Cardiac muscle cell (in vitro differentiated cells and primary cell): ENCODE measurements at regions not wholly inside any gene's neighbourhood (a gene's known extent, or its start where the extent isn't known, plus 50 kb on each side); places are given as distances from the start of the nearest gene placed in this dataset.
"Not testable (repeated sequence)": the region's sequence is repeated elsewhere in the genome, so short reads cannot be mapped to it uniquely, and the experiment has no call there.

Experiments
- DNase-seq, 2 donors: peaks; one replicate each; pipeline versions ENCODE4 v3.0.0 to v3.0.0-alpha.2; 2010 to 2017; ENCODE audit warnings: low read depth in 1 of 2, low spot score in 1 of 2
- H3K27ac ChIP-seq: fragments of 200-600 bp; sonication (generic); 2 replicates; pipeline ENCODE4 v1.5.1; 2016
- H3K27me3 ChIP-seq: fragments of 200-600 bp; sonication (generic); 2 replicates; pipeline ENCODE4 v1.6.0; 2016; ENCODE audit warnings: control low read depth
- H3K36me3 ChIP-seq: fragments of 200-600 bp; sonication (generic); 2 replicates; pipeline ENCODE4 v1.5.1; 2016; ENCODE audit warnings: control low read depth
- H3K4me1 ChIP-seq: fragments of 200-600 bp; sonication (generic); 2 replicates; pipeline ENCODE4 v1.8.1; 2017; ENCODE audit warnings: low read depth, mild to moderate bottlenecking, mixed run types
- H3K4me3 ChIP-seq: fragments of 200-600 bp; sonication (generic); 2 replicates; pipeline ENCODE4 v1.5.1; 2016; ENCODE audit warnings: mild to moderate bottlenecking
- H3K9me3 ChIP-seq: fragments of 200-600 bp; sonication (generic); 2 replicates; pipeline ENCODE4 v1.5.1; 2017; ENCODE audit warnings: low read depth, mild to moderate bottlenecking, control low read depth
- TF ChIP-seq, protein P1 (sequence below): IDR thresholded peaks from 2 replicates; pipeline ENCODE4 v1.5.1; 2012; ENCODE audit warnings: low read depth, mild to moderate bottlenecking, low read length

DNA sequence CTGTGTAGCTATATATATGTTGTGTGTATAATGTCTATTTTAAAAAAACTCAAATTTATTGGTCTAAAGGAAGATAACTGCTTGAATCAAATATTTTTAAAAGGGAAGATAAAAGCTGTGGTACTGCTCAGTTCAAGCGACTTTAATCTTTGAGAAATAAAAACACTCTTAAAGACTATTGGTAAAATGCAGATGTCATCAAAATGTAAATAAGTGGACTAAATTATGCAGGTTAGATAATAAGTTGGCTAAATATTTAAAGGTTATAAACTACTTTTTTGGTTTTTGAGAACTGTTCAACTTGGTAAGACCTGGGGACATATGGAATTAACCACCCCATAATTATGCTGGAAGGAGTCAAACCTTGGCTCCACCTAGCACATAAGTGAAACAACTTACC, 144.7 kb upstream of the ITM2A start:
- TF ChIP-seq, protein P1, sequence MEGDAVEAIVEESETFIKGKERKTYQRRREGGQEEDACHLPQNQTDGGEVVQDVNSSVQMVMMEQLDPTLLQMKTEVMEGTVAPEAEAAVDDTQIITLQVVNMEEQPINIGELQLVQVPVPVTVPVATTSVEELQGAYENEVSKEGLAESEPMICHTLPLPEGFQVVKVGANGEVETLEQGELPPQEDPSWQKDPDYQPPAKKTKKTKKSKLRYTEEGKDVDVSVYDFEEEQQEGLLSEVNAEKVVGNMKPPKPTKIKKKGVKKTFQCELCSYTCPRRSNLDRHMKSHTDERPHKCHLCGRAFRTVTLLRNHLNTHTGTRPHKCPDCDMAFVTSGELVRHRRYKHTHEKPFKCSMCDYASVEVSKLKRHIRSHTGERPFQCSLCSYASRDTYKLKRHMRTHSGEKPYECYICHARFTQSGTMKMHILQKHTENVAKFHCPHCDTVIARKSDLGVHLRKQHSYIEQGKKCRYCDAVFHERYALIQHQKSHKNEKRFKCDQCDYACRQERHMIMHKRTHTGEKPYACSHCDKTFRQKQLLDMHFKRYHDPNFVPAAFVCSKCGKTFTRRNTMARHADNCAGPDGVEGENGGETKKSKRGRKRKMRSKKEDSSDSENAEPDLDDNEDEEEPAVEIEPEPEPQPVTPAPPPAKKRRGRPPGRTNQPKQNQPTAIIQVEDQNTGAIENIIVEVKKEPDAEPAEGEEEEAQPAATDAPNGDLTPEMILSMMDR, result no peak
- Histone ChIP-seq H3K36me3 (no peaks in the 10 kb centered on the region), H3K27me3 (no peaks in the 10 kb centered on the region), H3K9me3 (no peaks in the 10 kb centered on the region), H3K4me1 (no peaks in the 10 kb centered on the region), H3K27ac (no peak overlapping the region), H3K4me3 (no peak overlapping the region)
- DNase-seq, result no peak

DNA sequence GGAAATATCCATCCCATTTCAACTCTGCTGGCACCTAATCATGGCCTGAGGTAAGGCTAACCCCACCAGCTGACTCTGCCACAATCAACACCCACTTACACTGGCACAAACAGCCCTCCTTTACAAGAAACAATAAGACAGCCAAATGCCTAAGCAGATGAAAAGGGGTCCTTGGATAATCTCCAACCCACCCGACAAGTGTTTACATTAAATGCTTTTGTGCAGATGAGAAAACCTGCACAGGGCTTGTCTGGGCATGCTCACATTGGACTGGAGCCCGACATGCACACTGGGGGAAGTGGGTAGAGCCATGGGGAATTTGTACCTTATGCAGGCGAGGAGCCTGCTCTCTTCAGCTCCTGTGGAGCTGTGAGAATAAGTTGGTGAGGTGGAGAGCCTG, 138.9 kb upstream of the ITM2A start:
- Histone ChIP-seq H3K9me3 (no peaks in the 10 kb centered on the region), H3K4me3 (no peak overlapping the region), H3K36me3 (no peaks in the 10 kb centered on the region), H3K4me1 (no peaks in the 10 kb centered on the region), H3K27ac (no peak overlapping the region), H3K27me3 (no peaks in the 10 kb centered on the region)
- TF ChIP-seq, protein P1, result no peak
- DNase-seq, result no peak

DNA sequence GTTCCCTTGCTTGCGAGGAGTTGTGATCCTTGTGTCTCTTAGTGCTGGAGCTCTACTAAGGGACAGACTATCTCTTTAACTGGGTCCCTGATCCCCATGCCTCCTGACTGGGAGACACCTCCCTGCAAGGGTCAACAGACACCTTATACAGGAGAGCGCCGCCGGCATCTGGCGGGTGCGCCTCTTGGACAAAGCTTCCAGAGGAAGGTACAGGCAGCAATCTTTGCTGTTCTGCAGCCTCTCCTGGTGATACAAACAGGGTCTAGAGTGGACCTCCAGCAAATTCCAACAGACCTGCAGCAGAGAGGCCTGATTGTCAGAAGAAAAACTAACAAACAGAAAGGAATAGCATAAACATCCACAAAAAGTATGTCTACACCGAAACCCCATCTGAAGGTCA, 115.6 kb upstream of the ITM2A start:
- H3K9me3 ChIP-seq, result no peaks in the 10 kb centered on the region
- TF ChIP-seq, protein P1, result no peak
- H3K27ac ChIP-seq, result no peak overlapping the region
- no peaks in the 10 kb centered on the region for H3K4me1 ChIP-seq
- H3K27me3 ChIP-seq, result no peaks in the 10 kb centered on the region
- DNase-seq, result no peak
- H3K4me3 ChIP-seq, result no peak overlapping the region
- no peaks in the 10 kb centered on the region for H3K36me3 ChIP-seq

DNA sequence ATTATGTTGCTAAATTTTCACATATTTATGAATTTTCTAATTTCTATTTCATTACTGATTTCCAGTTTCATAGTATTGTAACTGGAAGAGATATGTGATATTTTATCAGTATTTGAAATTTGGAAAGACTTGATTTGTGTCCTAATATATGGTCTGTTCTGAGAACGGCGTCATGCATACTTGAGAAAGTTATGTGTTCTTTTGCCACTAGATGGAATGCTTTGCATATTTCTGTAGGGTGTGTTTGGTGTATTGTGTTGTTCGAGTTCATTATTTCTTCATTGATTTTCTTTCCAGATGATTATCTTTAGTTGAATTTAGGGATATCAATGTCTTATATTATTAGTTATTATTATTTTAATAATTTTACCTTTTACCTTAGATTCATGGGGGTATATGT, 110.6 kb upstream of the ITM2A start:
- H3K4me1 ChIP-seq, result no peaks in the 10 kb centered on the region
- H3K4me3 ChIP-seq, result no peak overlapping the region
- no peak overlapping the region for H3K27ac ChIP-seq
- no peaks in the 10 kb centered on the region for H3K27me3 ChIP-seq
- TF ChIP-seq, protein P1, result no peak
- H3K36me3 ChIP-seq, result no peaks in the 10 kb centered on the region
- H3K9me3 ChIP-seq, result peaks cover under 1% of the 10 kb centered on the region
- no peak for DNase-seq

DNA sequence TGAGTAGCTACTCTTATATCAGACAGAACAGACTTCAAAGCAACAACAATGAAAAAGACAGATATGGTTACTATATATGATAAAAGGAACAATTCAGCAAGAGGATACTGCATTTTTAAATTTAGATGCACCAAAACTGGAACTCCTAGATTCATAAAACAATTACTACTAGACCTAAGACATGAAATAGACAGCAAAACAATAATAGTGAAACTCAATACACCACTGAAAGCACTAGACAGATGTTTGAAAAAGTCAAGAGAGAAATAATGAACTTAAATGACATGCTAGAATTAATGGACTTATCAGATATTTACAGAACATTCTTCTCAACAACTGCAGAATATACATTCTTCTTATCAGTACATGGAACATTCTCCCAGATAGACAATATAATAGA, 99.5 kb upstream of the ITM2A start:
- Histone ChIP-seq H3K27me3 (no peaks in the 10 kb centered on the region), H3K9me3 (no peaks in the 10 kb centered on the region), H3K4me3 (no peak overlapping the region), H3K36me3 (no peaks in the 10 kb centered on the region), H3K4me1 (no peaks in the 10 kb centered on the region), H3K27ac (no peak overlapping the region)
- no peak for DNase-seq
- TF ChIP-seq, protein P1, result no peak

DNA sequence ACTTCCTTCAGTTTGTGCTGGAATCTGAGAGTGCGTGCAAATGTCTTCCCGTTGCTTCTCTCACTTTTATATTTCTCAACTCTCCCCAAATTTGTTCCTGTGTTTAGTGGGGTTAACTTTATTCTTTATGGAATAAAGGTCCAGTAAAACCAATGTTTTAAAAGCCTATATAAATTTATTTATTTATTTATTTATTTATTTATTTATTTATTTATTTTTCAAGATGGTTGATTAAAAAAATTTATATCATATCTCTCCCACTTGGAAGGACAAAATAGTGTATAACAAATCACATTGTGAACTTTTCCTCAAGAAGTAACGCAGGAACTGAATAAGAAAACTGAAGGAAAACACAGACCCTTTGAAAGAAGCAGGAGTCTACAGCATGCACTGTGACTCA, 95.3 kb upstream of the ITM2A start:
- TF ChIP-seq, protein P1, result no peak
- no peaks in the 10 kb centered on the region for H3K9me3 ChIP-seq
- no peak overlapping the region for H3K4me3 ChIP-seq
- no peaks in the 10 kb centered on the region for H3K27me3 ChIP-seq
- no peaks in the 10 kb centered on the region for H3K4me1 ChIP-seq
- no peak for DNase-seq
- H3K36me3 ChIP-seq, result no peaks in the 10 kb centered on the region
- H3K27ac ChIP-seq, result no peak overlapping the region

DNA sequence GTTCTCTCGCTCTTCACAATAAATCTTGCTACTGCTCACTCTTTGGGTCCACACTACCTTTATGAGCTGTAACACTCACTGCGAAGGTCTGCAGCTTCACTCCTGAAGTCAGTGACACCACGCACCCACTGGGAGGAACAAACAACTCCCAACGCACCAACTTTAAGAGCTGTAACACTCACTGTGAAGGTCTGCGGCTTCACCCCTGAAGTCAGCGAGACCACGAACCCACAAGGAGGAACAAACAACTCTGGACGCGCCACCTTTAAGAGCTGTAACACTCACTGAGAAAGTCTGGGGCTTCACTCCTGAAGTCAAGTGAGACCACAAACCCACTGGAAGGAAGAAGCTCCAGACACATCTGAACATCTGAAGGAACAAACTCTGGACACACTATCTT, 89.5 kb upstream of the ITM2A start:
- not testable (repeated sequence) for H3K27ac ChIP-seq, H3K36me3 ChIP-seq, H3K9me3 ChIP-seq, H3K4me3 ChIP-seq, H3K27me3 ChIP-seq, H3K4me1 ChIP-seq, DNase-seq
